ENCODE measurements at regions not wholly inside any gene's neighbourhood (a gene's known extent, or its start where the extent isn't known, plus 50 kb on each side); places are given as distances from the start of the nearest gene placed in this dataset.

DNA sequence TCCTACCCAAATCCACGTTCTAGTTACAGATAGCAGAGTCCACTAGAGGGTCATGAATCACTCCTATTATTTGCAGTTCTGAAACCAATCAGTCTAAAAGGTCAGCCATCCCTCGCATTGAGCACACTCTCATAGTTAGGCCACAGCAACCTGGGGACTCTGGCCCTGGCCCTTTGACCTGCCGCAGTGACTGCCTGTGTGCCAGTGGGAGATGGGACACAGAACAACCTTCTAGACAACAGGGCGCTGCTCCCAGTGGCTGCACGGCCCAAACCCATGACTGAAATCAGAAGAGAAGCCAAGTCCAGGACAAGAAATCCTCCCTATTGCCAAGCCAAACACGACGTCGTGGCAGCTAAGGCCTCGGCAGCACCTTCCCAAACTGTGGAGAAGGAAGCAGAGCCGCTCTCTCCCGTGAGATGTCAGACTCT, 158.5 kb downstream of the HERPUD2 start:
- TF ChIP-seq, protein P1, sequence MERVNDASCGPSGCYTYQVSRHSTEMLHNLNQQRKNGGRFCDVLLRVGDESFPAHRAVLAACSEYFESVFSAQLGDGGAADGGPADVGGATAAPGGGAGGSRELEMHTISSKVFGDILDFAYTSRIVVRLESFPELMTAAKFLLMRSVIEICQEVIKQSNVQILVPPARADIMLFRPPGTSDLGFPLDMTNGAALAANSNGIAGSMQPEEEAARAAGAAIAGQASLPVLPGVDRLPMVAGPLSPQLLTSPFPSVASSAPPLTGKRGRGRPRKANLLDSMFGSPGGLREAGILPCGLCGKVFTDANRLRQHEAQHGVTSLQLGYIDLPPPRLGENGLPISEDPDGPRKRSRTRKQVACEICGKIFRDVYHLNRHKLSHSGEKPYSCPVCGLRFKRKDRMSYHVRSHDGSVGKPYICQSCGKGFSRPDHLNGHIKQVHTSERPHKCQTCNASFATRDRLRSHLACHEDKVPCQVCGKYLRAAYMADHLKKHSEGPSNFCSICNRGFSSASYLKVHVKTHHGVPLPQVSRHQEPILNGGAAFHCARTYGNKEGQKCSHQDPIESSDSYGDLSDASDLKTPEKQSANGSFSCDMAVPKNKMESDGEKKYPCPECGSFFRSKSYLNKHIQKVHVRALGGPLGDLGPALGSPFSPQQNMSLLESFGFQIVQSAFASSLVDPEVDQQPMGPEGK (CRISPR knock-in tag; IDR thresholded peaks at IDR 0.05; ENCODE audit: borderline replicate concordance): no peak
- TF ChIP-seq CSDC2 (CRISPR knock-in tag; IDR thresholded peaks at IDR 0.05) (no peak), GLIS3 (CRISPR knock-in tag; IDR thresholded peaks at IDR 0.05) (no peak), TOX (CRISPR knock-in tag; IDR thresholded peaks at IDR 0.05; ENCODE audit: borderline replicate concordance) (no peak)
